ENCODE measurements at regions not wholly inside any gene's neighbourhood (a gene's known extent, or its start where the extent isn't known, plus 50 kb on each side); places are given as distances from the start of the nearest gene placed in this dataset.

DNA sequence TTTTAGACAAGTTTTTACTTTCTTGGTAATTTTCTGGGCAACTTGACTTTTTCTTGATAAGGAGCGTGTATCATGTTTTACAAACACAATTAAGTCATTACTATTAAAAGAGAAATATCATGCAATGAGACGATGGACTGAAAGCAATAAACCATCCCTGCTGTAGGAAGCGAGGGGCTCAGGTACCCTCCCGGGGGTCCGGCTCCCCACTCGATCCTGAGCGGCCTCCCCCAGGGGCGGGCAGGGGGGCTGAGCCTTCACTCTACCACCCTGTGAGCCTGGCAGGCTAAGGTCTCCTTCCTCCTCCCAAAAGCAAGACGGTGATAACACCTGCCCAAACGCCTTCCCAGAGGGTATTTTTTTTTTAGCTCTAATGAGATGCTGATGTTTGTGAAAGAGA is 51.8 kb upstream of the ADGRA1 start:
- TF ChIP-seq, protein P1, sequence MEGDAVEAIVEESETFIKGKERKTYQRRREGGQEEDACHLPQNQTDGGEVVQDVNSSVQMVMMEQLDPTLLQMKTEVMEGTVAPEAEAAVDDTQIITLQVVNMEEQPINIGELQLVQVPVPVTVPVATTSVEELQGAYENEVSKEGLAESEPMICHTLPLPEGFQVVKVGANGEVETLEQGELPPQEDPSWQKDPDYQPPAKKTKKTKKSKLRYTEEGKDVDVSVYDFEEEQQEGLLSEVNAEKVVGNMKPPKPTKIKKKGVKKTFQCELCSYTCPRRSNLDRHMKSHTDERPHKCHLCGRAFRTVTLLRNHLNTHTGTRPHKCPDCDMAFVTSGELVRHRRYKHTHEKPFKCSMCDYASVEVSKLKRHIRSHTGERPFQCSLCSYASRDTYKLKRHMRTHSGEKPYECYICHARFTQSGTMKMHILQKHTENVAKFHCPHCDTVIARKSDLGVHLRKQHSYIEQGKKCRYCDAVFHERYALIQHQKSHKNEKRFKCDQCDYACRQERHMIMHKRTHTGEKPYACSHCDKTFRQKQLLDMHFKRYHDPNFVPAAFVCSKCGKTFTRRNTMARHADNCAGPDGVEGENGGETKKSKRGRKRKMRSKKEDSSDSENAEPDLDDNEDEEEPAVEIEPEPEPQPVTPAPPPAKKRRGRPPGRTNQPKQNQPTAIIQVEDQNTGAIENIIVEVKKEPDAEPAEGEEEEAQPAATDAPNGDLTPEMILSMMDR (IDR thresholded peaks at IDR 0.05), result no peak
- TF ChIP-seq POLR2A (IDR thresholded peaks at IDR 0.05) (no peak), POLR2AphosphoS5 (IDR thresholded peaks at IDR 0.05) (no peak)
